Activated CD8-positive, alpha-beta T cell treated with anti-CD3 and anti-CD28 coated beads for 36 hours (primary cell): ENCODE measurements at regions not wholly inside any gene's neighbourhood (a gene's known extent, or its start where the extent isn't known, plus 50 kb on each side); places are given as distances from the start of the nearest gene placed in this dataset.
"Not testable (repeated sequence)": the region's sequence is repeated elsewhere in the genome, so short reads cannot be mapped to it uniquely, and the experiment has no call there.

Experiments
- ATAC-seq: fragments of 200-7000 bp; cut with Tn5 transposase; one replicate; pipeline ENCODE4 v1.10.0; 2021; ENCODE audit warnings: mild to moderate bottlenecking, moderate library complexity
- CTCF ChIA-PET: fragments of 350-600 bp; sonication (Branson Sonifier 250); formaldehyde crosslinking; loops from one replicate; lab custom pipeline; 2021; ENCODE audit warnings: antibody characterized with exemption; lab: Charles Lee
- POLR2A ChIA-PET: fragments of 350-600 bp; sonication (Branson Sonifier 250); formaldehyde crosslinking; loops from one replicate; lab custom pipeline; 2021; ENCODE audit warnings: antibody characterized with exemption; lab: Charles Lee
- DNase-seq: peaks from one replicate; pipeline ENCODE4 v3.0.0-alpha.2; 2020
- H3K27ac Mint-ChIP-seq: one replicate; pipeline ENCODE4 v1.8.0; 2021; ENCODE audit warnings: mild to moderate bottlenecking, mixed read lengths
- H3K27me3 Mint-ChIP-seq: one replicate; pipeline ENCODE4 v1.8.0; 2021; ENCODE audit warnings: mixed read lengths
- H3K36me3 Mint-ChIP-seq: one replicate; pipeline ENCODE4 v1.8.0; 2021; ENCODE audit warnings: low read depth, mixed read lengths
- H3K4me1 Mint-ChIP-seq: one replicate; pipeline ENCODE4 v1.8.0; 2021; ENCODE audit warnings: low read depth, mixed read lengths
- H3K4me3 Mint-ChIP-seq: one replicate; pipeline ENCODE4 v1.8.0; 2021; ENCODE audit warnings: mild to moderate bottlenecking, moderate library complexity, mixed read lengths
- H3K9me3 Mint-ChIP-seq: one replicate; pipeline ENCODE4 v1.8.0; 2021; ENCODE audit warnings: mixed read lengths
- intact Hi-C: fragments of 100-400 bp; cut with micrococcal nuclease; formaldehyde crosslinking; loops from one replicate; pipeline ENCODE4 v1.10.0; 2022
- TF ChIP-seq, protein P1 (sequence below): fragments of 200-600 bp; IDR thresholded peaks from one replicate; pipeline ENCODE4 v1.8.0; 2022; ENCODE audit warnings: antibody characterized with exemption, mild to moderate bottlenecking

DNA sequence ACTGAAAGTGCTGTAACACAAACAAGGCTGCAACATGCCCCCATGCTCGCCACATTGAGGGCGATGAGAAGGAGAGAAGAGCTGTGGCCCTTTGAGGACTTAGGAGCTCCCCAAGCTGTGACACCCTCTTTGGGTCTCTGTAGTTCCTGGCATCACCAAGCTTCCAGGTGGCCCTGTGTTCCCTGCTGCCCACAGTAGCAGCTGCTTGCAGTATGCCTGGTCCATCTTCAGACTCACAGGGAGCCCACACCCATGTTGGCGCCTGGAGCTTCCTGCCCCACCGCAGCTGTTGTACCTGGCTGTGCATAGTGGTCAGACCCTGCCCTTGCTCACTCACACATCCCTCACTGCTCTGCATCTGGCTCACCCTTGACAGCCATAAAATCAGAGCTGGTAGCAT lies 401.2 kb upstream of the NRG3 start:
- TF ChIP-seq, protein P1, sequence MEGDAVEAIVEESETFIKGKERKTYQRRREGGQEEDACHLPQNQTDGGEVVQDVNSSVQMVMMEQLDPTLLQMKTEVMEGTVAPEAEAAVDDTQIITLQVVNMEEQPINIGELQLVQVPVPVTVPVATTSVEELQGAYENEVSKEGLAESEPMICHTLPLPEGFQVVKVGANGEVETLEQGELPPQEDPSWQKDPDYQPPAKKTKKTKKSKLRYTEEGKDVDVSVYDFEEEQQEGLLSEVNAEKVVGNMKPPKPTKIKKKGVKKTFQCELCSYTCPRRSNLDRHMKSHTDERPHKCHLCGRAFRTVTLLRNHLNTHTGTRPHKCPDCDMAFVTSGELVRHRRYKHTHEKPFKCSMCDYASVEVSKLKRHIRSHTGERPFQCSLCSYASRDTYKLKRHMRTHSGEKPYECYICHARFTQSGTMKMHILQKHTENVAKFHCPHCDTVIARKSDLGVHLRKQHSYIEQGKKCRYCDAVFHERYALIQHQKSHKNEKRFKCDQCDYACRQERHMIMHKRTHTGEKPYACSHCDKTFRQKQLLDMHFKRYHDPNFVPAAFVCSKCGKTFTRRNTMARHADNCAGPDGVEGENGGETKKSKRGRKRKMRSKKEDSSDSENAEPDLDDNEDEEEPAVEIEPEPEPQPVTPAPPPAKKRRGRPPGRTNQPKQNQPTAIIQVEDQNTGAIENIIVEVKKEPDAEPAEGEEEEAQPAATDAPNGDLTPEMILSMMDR: no peak
- ATAC-seq (no peak), DNase-seq (no peak)
- intact Hi-C loops: no loop called here
- H3K27me3 Mint-ChIP-seq: no peaks in the 10 kb centered on the region
- H3K9me3 Mint-ChIP-seq: peaks cover 2% of the 10 kb centered on the region
- ChIA-PET CTCF (no interaction called here), POLR2A (no interaction called here)
- H3K4me3 Mint-ChIP-seq: no peak overlapping the region
- H3K36me3 Mint-ChIP-seq: no peaks in the 10 kb centered on the region
- H3K4me1 Mint-ChIP-seq: no peaks in the 10 kb centered on the region
- H3K27ac Mint-ChIP-seq: no peak overlapping the region

DNA sequence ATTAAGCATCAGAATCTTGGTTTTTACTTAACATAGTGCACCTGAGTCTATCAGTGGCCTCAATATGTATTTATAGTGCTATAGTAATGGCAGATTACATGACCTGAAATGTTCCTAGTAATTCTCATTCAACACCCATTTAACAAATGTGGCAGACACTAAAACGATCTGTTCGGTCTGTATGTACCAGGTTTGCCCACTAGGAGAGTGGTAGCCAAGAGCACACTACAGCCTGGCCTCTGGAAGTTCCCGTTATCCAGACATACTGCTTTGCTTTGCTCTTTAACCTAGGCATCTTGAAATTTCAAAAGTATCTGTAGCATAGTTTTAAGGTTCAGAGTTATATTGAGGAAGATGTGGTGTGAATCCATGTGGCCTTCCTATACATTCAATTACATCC lies 395.7 kb upstream of the NRG3 start:
- no peaks in the 10 kb centered on the region for H3K4me1 Mint-ChIP-seq
- TF ChIP-seq, protein P1: no peak
- POLR2A ChIA-PET: no interaction called here
- intact Hi-C loops: no loop called here
- no peaks in the 10 kb centered on the region for H3K9me3 Mint-ChIP-seq
- H3K4me3 Mint-ChIP-seq: no peak overlapping the region
- H3K27ac Mint-ChIP-seq: no peak overlapping the region
- no peaks in the 10 kb centered on the region for H3K27me3 Mint-ChIP-seq
- no peaks in the 10 kb centered on the region for H3K36me3 Mint-ChIP-seq
- CTCF ChIA-PET: no interaction called here
- DNase-seq (no peak), ATAC-seq (no peak)

DNA sequence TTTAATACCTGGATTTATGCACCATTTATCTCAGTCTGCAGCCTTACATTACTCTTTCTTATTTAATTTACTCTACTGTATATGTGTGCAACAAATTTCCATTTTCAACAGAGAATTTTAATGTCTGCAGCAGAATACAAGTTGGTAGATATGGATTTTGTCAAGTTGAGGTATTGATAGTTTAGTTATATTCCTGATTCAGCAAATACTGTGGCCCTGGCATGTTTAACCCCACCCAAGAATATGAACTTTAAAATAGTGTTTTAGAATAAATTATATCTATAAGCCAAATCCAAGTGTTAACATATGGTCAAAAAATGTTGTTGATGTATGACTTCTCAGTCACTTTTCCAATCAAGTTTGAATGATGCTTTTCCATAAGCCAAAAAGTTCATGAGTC lies 378.4 kb upstream of the NRG3 start:
- Mint-ChIP-seq H3K27ac (no peak overlapping the region), H3K27me3 (no peaks in the 10 kb centered on the region), H3K36me3 (no peaks in the 10 kb centered on the region), H3K9me3 (no peaks in the 10 kb centered on the region), H3K4me3 (no peak overlapping the region), H3K4me1 (no peaks in the 10 kb centered on the region)
- ATAC-seq: no peak
- no peak for DNase-seq
- TF ChIP-seq, protein P1: no peak
- POLR2A ChIA-PET: no interaction called here
- CTCF ChIA-PET: no interaction called here
- intact Hi-C loops: no loop called here

DNA sequence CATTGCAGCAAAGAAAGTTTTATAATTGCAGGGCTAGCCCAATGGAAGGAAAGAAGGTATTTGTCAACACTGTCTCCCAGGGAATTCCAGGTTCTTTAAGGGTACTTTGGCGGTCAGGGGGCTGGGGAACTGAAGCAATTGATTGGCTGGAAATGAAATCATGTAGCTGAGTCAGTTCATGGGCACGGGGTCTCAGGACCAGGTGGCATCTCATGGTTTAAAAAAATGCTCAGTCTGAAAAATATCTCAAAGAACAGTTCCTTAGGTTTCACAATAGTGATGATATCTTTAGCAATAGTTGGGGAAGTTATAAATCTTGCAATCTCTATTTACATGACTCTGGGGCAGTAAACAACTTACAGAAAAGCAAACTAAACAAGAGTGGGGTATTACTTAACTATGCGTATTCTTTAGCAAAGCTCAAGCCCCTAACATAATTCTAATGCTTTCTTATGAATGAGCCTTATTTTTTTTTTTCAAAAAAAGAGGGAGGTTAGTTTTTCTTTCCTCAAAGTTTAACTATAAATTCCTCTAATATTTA lies 376.9 kb upstream of the NRG3 start:
- no peaks in the 10 kb centered on the region for H3K27me3 Mint-ChIP-seq
- CTCF ChIA-PET: no interaction called here
- no peaks in the 10 kb centered on the region for H3K9me3 Mint-ChIP-seq
- POLR2A ChIA-PET: no interaction called here
- intact Hi-C loops: no loop called here
- DNase-seq (no peak), ATAC-seq (no peak)
- H3K27ac Mint-ChIP-seq: no peak overlapping the region
- H3K4me3 Mint-ChIP-seq: no peak overlapping the region
- no peaks in the 10 kb centered on the region for H3K4me1 Mint-ChIP-seq
- H3K36me3 Mint-ChIP-seq: no peaks in the 10 kb centered on the region
- TF ChIP-seq, protein P1: no peak

DNA sequence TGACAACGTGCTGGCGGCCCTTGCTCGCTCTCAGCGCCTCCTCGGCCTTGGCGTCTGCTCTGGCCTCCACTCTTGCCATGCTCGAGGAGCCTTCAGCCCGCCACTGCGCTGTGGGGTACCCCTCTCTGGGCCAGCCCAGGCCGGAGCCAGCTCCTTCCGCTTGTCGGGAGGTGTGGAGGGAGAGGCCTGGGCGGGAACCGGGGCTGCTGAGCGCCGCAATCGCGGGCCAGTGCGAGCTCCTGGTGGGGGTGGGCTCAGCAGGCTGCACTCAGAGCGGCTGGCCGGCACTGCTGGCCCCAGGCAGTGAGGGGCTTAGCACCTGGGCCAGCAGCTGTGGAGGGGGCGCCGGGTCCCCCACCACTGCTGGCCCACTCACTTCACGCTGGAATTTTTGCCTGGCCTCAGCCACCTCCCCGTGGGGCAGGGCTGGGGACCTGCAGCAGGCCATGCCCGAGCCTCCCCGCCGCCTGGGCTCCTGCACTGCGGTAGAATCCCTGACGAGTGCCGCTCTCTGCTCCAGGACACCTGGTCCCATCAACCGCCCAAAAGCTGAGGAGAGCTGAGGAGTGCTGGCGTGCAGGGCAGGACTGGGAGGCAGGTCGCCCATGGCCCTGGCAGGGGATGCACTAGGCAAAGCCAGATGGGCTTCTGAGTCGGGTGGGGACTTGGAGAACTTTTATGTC lies 372.2 kb upstream of the NRG3 start:
- TF ChIP-seq, protein P1: no peak
- H3K9me3 Mint-ChIP-seq: no peaks in the 10 kb centered on the region
- H3K36me3 Mint-ChIP-seq: no peaks in the 10 kb centered on the region
- no peaks in the 10 kb centered on the region for H3K27me3 Mint-ChIP-seq
- DNase-seq (no peak), ATAC-seq (no peak)
- no peak overlapping the region for H3K4me3 Mint-ChIP-seq
- intact Hi-C loops: no loop called here
- CTCF ChIA-PET: interaction anchor here (1.1 kb wide), 1 partner anchor 21 kb away, joined by 3 read pairs; no protein-coding TSS in a partner anchor
- no peak overlapping the region for H3K27ac Mint-ChIP-seq
- no peaks in the 10 kb centered on the region for H3K4me1 Mint-ChIP-seq
- POLR2A ChIA-PET: no interaction called here

DNA sequence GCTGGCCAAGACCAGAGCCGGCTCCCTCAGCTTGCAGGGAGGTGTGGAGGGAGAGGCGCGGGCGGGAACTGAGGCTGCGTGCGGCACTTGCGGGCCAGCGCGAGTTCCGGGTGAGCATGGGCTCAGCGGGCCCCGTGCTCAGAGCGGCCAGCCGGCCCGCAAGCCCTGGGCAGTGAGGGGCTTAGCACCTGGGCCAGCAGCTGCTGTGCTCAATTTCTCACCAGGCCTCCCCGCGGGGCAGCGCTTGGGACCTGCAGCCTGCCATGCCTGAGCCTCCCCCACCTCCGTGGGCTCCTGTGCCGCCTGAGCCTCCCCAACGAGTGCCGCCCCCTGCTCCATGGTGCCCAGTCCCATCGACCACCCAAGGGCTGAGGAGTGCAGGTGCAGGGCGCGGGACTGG lies 369.2 kb upstream of the NRG3 start:
- H3K4me1 Mint-ChIP-seq, H3K27me3 Mint-ChIP-seq, H3K9me3 Mint-ChIP-seq, ATAC-seq, CTCF ChIA-PET, intact Hi-C loops, DNase-seq, H3K4me3 Mint-ChIP-seq, POLR2A ChIA-PET, H3K36me3 Mint-ChIP-seq, H3K27ac Mint-ChIP-seq: not testable (repeated sequence)
